Activated T-cell treated with anti-CD3 and anti-CD28 coated beads, Interleukin-2, amount 50 U/mL, for 1 hour (primary cell): ENCODE measurements at regions not wholly inside any gene's neighbourhood (a gene's known extent, or its start where the extent isn't known, plus 50 kb on each side); places are given as distances from the start of the nearest gene placed in this dataset.

Source experiments
- DNase-seq: peaks from one replicate; pipeline ENCODE4 v3.0.0-alpha.2; 2020

DNA sequence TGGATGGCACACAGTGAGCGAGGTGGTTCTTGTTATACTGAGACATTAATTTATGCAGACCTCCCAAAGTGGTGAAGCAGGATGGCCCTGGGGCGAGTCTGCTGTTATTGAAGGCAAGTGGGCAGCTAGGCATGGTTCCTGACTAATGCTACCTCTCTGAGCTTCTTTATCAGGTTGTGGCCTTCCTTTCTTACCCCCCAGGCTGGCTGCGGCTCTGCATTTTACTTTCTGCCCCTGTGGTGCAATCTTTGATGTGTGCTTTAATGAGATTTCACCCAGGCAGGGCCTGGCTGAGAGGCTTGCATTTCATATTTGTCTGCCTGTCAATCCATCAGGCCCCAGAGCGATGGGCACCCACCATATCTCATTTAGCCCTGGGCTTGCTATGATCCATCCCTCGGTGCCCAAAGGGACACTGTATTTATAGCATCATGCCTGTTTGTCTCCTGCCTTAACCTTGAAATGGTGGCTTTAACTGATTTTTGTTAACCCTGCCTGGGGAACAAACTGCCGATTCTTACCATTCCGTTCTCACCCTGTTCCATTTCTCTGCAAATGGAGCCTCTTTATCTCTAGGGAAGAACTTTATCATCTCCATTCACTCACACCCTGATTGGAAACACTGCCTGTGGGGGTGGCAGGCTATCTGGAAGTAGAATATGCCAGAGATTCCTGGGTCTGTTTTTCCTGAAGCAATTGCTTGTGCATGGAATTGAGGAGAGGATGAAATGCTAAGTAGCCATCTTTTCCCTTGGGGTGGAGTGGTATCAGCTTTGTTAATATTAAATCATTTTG lies 316.2 kb upstream of the THSD7B start:
- DNase-seq: no peak

DNA sequence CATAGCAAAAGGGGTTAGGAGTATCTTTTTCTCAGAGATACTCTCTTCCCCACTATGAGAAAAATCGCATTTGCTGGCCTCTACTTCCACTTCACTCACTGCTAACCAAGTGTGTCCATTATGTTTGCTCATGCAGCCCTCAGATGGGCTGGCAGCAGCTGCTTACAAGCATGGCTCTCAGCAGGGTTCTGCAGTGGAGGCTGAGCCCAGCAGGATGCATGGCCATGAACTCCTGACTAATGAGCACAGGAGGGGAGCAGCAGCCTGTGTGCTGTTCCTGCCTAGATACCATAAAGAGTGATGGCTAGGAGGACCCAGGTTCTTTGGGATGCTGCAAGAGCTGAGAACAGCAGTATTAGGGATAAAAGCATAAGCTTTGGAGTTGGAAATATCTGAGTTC lies 316.9 kb upstream of the THSD7B start:
- no peak for DNase-seq

DNA sequence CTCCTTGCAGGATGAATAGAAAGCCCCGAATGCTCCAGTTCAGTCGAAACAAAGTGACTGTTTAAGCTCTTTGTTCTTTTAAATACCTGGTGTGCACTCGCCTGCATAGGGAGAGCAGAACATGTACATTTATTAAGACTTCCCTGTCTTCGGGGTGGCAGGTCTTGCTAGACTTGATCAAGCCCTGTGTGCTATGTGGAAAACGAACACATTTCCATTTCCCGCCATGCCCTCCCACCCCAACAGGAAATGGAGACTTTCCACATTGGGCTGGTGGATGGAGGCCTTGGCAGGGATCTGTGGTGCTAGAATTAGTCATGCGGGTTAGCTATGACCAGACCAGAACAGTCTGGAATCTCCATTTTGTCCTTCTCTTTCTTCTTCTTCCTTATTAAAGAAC lies 321.0 kb upstream of the THSD7B start:
- DNase-seq: no peak

DNA sequence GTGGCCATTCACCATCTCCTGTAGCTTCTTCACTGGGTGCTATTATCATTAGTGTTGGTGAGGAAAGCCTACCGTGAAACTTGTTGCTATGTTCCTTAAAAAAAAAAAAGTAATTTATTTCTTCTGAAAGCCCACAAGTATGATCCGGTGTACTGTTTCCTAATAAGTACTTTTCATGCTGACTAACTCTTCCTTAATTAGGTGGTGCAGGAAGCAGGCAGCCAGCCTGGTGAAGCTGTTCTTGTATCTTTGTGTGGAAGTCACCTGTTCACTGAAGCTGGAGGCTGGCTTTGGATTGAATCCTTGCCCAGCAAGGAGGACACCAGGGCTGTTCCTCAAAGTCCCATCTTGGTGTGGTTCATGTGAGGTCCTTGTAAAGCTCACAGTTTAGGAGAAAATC lies 321.7 kb upstream of the THSD7B start:
- DNase-seq: no peak

DNA sequence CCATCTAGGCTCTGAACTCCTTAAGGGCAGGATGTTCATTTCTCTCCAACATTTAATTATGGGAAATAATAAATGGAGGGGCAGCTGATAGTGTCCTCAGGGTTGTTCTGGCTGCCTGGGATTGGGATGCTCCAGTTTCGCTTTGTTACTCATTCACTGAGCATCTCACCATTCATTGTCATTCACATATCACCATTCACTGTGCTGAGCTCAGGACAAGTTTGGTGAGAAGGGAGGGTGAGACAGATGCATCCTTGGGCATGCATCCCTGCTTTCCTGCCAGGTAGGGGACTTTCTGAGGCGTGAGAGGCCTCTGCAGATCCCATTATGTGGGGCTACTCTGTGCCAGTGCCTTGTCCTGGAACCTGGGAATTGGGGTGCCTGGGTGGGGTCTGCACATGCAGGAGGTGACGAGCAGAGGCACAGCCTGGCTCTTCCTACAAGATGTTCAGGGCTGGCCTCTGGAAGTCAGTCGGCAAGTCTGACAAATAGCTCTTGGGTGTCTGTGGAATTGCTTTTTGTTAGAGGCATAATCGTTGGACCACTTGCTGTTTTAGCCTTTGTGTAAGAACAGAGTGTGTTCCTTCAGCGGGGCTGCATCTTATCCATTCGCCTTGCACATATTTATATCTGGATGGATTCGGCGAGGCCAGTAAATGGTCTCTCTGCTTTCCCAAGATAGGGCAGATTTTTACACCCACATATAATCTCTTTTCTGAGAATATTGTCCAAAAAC lies 323.2 kb upstream of the THSD7B start:
- DNase-seq: no peak

DNA sequence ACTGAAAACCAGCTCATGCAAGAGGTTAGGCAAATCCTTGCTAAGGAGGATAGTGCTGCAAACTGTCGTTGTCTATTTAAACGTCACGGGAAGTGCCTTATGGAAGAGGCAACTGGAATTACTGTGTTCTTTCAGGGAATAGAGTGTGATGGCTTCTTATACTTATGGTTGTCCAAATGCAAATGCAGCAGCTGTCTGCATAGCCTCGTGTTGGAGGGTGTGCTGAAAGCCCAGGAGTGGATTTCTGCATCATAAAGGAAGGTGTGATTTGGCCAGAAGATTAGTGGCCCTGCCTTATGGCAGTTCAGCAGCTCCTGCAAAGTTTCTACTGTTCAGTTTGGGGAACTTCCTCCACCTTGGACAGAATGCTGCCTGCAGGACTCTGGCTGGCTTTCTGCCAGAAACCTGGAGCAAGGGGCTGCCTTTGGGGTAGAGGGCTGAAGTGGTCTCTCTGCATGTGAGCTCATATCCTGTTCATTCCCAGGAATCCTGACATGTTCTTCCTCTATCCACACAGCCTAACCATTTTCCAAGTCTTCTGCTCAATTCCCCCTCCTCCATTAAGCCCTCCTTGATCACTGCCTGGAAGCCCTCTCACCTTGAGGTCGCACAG lies 321.2 kb upstream of the CXCR4 start:
- DNase-seq: no peak

DNA sequence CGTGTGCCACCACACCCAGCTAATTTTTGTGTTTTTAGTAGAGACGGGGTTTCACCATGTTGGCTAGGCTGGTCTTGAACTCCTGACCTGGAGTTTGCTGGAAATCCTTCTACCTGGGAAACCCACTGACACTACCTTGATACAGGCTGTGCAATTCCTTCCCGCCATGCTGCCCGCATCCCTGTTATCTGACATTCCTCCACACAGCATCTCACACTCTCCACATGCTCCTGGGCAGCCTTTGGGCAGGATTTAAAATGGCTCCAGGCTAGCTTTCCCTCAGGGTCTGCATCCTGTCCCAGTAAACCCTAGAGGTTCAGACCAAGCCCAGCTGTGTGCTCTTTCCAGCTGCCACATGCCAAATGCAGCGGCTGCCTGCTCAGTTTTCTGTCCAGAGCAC lies 319.5 kb upstream of the CXCR4 start:
- no peak for DNase-seq

DNA sequence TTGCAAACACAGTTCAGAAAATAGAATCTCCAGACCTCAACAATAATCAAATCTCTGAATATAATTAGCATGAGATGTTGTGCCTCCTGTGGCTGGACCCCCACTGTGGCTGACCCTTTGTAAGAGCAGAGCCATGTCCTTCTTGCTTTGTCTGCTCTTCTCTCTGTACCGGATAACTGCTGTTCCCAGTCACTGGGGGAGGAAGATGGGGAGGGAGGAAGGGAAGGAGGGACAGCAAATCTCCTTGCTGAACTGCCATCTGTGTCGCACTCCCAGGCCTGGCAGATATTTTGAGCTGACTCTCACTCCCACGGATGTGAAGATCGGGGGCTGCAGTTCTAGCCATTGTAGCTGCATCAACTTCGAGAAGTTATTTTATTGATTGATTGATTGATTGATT lies 319.0 kb upstream of the CXCR4 start:
- no peak for DNase-seq

DNA sequence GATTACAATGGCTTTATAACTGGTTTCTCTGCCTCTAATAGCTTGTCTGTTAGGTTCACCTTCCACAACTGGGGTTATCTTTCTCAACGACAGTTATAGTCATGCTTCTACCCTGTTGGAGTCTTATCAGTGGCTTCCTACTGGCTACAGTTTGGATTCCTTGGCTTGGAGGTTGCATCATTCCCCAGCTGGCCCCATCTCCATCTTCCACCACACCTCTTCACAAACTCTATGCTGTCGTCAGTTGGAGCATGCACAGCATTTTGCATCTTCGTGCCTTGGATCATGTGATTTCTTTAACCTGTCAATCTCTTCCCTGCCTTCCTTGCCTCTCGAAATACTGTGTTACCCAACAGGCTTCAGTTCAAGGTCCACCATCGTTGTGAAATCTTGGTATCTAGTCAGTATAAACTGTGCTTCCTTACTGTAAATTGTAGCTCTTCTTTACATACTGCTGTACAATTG lies 316.3 kb upstream of the CXCR4 start:
- DNase-seq: no peak

DNA sequence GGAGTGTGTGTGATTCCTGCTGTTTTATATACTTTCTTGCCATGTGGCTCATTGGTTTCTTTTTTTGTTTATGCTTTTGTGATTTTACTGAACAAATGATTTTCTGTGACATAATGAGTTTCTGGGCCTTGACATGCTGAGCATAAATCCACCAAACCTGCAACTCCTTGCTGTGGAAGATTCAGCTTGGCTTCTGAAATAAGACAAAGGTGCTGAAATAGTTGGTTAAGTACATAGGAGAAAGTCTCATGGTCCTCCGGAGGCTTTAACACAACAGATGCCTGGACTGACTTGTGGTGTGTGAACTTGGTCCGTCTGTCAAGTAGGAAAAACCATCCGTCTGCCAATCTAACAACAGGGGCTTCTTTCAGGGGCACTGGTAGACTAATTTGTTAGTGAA lies 315.3 kb upstream of the CXCR4 start:
- DNase-seq: no peak

DNA sequence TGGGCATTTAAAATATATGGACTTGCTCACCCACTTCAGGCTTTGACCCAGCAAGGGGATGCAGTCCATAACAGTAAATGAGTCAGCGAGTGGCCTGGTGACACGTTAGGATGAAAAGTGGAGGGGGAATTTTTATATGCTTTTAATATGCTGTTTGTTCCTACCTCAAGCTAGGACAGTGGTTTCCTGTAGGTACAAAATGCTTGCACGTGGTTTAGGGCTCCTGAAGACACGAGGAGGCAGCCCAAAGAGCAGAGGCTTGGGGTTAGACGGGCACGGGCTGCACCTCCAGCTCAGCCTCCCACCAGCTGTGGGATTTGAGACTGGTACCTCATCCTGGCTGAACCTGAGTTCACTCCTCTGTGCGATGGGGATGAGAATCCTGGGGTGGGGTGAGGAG lies 306.2 kb upstream of the CXCR4 start:
- peak; percentile 24 for DNase-seq

DNA sequence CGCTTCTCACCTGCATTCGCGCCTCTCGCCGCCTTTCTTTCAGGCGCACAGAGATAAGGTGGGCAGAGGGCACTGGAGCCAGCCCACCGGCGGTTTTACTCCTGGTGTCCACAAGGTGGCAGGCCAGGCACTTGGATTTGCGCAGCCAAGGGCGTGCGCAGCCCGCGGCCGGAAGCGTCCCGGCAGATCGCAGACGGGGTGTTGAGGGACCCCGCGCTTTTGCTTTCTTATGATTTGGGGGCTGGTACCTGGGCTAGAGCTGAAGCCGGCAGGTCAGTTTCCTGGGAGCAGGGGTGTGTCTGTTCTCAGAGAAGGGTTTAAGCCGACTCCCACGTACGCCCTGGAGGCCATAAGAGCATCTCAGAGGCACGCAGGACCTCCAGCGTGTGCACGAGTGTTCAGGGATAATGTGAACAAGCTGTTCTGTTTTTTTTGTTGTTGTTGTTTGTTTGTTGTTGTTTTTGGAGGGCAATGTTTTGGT lies 305.6 kb upstream of the CXCR4 start:
- peak; percentile 82 for DNase-seq

DNA sequence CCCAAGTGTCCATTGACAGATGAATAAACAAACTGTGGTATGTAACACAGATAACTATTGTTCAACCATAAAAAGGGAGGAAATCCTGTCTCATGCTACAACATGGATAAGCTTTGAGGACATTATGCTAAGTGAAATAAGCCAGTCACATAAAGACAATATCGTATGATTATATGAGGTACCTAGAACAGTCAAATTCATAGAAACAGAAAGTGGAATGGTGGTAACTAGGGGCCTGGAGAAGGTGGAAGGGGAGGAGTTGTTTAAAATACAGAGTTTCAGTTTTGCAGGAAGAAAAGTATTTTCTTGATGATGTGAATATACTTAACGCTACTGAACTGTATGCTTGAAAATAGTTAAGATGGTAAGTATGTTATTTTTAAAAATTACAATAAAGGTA lies 304.6 kb upstream of the CXCR4 start:
- DNase-seq: no peak

DNA sequence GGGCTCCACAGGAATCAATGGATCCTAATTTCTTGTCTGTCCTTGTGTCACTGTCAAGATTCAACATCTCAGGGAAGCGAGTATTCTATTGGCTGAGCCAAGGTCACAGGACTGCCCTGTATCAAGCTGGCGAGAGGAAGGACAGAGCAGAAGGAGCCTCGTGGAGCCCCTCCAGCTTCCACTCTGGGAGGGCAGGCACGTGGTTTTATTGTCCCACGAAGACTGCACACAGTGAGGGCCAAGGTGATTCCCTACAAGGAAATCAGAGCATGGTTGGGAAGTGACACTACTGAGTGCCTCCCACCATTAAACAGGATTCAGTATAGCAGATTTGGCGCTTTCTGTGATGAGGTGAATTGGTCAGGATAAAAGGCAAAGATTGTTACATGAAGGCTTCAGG lies 302.4 kb upstream of the CXCR4 start:
- DNase-seq: no peak

DNA sequence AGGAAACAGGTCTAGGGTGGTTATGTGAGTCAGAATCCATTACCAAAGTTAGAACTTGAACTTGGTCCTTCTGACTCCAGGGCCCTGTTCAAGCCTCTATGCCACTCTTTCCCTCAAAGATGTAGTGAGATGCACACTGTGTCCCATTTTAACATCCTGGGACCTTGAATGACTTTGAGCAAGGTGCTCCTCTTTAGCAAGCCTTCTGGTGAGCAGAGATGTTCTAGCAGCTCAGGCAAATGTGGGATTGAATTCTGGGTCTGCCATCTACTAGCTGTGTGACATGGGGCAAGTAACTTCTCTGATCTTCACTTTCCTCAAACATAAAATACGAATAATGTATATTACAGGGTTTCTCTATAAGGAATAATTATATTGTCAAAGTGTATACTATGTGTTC lies 294.0 kb upstream of the CXCR4 start:
- no peak for DNase-seq

DNA sequence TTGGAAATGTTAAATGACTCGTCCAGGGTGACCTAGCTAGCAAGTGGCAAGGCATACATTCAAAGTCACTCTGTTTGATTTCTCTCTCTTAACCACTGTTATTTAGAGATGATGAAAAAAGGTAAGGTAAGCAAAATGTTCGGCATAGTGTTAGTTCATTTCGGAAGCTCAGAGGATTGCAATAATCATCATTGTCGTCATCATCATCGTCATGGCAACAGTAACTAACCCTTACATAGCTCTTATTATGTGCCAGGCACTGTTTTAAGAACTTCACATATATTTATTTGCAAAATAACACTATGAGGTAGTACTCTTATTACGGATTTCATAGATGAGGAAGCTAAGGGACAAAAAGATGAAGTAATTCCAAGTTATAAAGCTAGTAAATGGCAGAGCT lies 292.7 kb upstream of the CXCR4 start:
- no peak for DNase-seq

DNA sequence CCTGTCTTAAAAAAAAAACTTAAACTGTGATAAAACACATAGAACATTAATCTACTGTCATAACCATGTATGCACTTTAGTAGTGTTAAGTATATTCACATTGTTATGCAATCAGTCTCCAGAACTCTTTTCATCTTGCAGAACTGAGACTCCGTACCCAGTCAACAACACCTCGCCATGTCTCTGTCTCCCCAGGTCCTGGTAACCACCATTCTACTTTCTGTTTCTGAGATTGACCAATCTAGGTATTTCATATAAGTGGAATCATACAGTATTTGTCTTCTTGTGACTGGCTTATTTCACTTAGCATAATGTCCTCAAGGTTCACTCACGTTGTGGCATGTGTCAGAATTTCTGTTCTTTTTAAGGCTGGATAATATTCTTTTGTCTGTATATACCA lies 290.8 kb upstream of the CXCR4 start:
- no peak for DNase-seq

DNA sequence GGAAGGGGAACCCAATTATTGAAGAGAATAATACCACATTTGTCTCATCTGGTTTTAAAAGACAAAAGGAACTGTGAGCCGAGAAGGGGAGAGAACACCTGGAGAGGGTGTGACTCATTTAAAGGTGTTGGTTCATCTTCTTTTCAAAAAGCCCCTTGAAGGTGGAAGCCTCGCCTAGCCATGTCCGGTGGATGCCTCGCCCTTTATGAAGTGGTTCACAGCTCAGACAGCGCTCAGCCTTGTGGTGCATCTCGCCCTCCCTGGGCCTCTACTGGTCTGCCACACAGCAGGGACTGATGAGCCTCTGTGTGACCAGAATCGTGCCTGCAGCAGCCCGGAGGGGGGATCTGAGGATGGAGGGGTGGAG lies 290.0 kb upstream of the CXCR4 start:
- no peak for DNase-seq

DNA sequence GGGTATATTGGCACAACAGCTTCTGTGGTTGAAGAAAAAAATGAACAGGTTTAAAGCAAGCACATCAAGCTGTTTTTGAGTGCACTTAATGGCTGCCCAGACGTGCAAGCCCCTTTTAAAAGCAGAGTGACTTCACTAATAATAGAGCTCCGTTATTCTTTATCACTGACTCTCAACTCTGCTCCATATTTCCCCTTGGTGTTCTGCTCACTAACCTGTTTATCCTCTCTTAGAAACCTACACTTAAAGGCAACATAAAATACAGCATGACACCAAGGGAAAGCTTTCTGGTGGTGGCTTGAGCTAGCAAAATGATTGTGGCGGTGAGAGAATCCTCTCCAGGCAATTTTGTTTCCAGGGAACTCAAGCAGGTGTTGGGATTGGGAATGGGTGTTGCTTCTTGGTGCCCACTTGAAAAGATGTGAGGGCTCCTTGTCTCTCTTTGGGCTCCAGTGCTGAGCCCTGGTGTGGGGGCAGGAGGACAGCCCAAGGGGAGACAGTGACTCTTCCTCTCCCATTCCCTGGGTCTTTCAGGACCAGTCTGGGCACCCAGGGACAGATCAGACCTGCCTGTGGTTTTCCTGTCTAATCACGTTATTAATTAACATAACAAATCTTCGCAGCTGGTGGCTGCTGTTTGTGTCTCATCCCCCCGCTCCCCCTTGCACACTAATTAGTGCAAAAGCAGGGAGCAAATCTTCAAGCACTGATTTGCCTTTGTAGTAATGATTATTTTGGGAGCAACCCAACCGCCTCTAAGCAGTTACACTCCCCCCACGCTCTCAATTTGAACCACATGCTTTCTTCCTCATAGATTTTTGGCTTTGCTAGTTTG lies 289.4 kb upstream of the CXCR4 start:
- no peak for DNase-seq

DNA sequence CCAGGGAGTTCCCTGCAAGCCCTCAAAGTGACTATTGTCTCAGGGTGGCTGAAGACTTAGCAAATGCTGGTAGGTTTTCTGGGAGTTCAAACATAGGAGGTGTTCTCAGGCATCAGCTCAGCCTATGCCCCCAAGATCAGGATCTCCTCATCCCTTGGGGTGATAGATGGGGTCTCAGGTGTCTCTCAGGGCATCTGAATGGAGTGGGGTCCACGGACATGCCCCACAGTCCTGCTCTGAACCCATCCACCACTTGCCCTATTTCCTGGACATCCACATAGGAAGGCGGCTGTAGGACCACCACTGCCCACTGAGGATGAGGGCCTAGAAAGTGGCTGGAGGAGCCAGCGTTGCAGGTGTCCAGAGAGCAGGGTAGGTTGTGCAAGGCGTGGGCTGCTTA lies 287.0 kb upstream of the CXCR4 start:
- no peak for DNase-seq

DNA sequence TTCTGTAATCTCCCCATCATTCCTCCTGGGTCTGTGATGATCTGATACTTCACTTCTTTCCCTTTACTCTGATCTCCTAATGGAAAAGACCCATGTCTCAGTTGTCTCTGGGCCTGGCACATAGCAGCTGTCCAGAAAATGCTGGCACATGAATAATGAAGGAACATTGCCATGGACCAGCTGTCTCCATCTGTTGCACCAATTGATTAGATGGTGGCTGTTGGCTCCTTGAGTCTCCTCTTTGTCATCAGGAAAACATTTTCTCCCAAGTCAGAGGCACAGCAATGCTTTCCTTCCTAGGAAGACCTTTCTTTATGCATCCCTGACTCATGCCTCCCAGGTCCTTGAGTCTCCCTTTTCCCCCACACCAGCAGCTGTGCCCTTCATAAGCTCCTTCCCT lies 286.2 kb upstream of the CXCR4 start:
- no peak for DNase-seq

DNA sequence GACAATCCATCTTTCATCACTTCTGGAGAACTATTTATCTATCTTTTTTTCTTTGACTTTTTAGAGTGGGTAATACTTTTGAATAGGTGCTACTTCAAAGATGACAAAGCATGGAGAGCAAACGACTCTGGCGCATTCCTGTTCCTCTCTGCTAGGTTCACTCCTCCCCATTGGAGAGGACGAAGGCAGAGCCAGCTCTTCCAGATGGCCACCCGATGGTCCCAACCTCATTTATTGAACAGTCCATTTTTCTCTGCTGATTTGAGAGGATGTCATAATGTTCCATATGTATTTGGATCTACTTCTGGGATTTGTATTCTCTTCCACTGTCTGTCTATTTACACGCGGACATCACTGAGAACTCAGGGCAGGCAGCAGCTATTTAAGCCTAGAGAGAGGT lies 284.3 kb upstream of the CXCR4 start:
- DNase-seq: no peak

DNA sequence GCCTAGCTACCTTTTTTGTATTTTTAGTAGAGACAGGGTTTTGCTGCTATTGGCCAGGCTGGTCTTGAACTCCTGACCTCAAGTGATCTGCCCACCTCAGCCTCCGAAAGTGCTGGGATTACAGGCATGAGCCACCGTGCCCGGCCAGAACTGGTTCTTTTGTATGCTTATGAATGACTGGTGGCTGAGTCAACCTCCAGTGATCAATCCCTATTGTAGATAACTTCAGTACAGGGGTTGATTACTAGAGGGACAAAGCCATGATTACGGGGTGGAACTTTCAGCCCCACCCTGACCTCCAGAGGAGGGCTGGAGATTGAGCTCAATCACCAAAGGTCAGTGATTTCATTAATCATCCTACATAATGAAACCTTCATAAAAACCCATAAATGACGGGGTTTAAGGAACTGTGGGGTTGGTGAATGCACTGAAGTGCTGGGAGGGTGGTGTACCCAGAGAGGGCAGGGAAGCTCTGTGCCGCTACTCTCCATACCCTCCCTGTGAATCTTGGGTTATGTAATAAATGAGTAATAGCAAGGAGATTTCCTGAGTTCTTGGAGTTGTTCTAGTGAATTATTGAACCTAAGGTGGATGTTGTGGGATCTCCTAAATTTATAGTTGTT lies 281.8 kb upstream of the CXCR4 start:
- no peak for DNase-seq
